ENCODE measurements at regions not wholly inside any gene's neighbourhood (a gene's known extent, or its start where the extent isn't known, plus 50 kb on each side); places are given as distances from the start of the nearest gene placed in this dataset.
"Not testable (repeated sequence)": the region's sequence is repeated elsewhere in the genome, so short reads cannot be mapped to it uniquely, and the experiment has no call there.

DNA sequence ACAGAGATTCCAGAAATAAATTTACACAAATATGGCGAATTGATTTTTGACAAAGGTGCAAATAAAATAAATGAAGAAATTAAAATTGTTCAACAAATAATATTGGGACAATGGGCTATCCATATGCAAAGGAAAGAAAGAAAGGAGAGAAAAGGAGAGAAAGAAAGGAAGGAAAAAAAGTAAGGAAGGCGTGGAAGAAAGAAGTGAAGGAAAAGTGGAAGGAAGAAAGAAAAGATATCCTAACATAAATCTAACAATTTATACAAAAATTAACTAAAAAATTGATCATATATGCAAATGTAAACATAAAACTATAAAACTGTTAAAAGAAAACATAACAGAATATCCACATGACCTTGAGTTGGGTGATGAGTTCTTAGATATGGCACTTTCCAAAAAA, 78.7 kb upstream of the ZNF184 start:
- no peaks in the 10 kb centered on the region for H3K36me3 ChIP-seq
- ATAC-seq = no peak
- no peaks in the 10 kb centered on the region for H3K4me1 ChIP-seq
- H3K27me3 ChIP-seq (ENCODE audit: low read depth) = peaks cover 100% of the 10 kb centered on the region
- TF ChIP-seq CTCF (IDR thresholded peaks at IDR 0.05) = no peak
- no peak for DNase-seq
- H3K9me3 ChIP-seq = no peaks in the 10 kb centered on the region
- H3K4me3 ChIP-seq = no peak overlapping the region
- intact Hi-C loops (cut with DNase I) = no loop called here
- no peak overlapping the region for H3K27ac ChIP-seq

DNA sequence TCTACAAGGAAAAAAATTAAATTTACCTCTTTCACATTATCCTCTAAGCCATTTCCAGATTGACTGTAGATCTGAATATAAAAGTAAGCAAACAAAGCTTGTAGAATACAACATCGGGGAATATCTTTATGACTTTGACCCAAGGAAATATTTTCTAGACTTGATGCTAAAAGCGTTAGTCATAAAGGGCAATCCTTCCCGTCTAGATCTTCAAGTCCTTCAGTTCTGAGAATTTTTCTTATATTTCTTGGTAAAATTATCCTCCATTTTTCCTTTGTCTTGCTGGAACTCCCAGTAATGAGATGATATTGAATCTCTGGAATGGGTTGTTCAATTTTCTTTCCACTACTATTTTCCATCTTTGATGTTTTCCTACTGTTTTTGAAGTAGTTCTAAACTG, 77.8 kb upstream of the ZNF184 start:
- ATAC-seq (no peak), DNase-seq (no peak)
- H3K27me3 ChIP-seq (ENCODE audit: low read depth) = peaks cover 100% of the 10 kb centered on the region
- TF ChIP-seq CTCF (IDR thresholded peaks at IDR 0.05) = no peak
- intact Hi-C loops (cut with DNase I) = no loop called here
- H3K4me3 ChIP-seq = no peak overlapping the region
- no peaks in the 10 kb centered on the region for H3K36me3 ChIP-seq
- no peak overlapping the region for H3K27ac ChIP-seq
- H3K9me3 ChIP-seq = no peaks in the 10 kb centered on the region
- no peaks in the 10 kb centered on the region for H3K4me1 ChIP-seq

- H3K27me3 ChIP-seq (ENCODE audit: low read depth) = peaks cover 100% of the 10 kb centered on the region
- H3K4me1 ChIP-seq; H3K36me3 ChIP-seq; H3K4me3 ChIP-seq; H3K27ac ChIP-seq; ATAC-seq; intact Hi-C loops (cut with DNase I); H3K9me3 ChIP-seq; DNase-seq: not testable (repeated sequence)
Observed at GRCh38 chr6:27549241-27549598, 76.3 kb upstream of the ZNF184 start.

DNA sequence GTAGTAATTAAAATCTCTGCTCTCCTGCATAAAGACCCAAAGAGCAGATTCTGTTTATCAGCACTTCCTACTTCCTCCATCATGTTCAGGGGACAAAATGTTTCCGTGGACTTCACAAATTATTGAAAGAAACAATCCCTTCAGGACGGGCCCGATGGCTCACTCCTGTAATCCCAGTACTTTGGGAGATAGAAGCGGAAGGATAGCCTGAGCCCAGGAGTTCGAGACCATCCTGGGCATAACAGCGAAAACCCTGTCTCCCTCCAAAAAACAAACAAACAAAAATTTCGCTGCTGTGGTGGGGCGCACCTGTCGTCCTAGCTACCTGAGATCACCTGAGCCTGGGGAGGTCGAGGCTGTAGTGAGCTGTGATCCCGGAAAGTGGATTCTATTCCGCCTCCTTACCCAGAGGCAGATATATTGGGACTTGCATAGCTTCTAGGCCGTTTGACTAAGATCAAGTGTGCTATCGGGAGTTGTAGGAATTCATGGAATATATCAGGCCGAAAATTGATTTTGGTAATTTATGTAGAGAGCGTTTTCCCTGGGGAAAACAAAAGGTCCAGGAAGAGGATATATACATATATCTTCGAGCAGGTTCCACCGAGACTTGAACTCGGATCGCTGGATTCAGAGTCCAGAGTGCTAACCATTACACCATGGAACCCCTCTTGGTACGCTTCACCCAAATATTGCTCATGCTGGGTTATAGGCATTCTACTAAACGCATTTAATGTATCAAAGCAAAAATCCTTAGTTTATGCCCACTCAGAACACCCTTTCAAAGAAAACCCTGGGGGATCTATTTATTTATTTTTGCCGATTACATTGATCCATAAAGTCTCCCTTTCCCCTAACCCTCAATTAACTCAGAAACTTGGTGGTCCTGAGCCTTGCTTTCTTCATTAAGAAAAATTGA, 74.5 kb upstream of the ZNF184 start:
- Histone ChIP-seq H3K27me3 (ENCODE audit: low read depth) (peaks cover 99% of the 10 kb centered on the region), H3K4me1 (no peaks in the 10 kb centered on the region), H3K27ac (no peak overlapping the region), H3K36me3 (no peaks in the 10 kb centered on the region), H3K9me3 (no peaks in the 10 kb centered on the region), H3K4me3 (no peak overlapping the region)
- DNase-seq (no peak), ATAC-seq (no peak)
- TF ChIP-seq CTCF (IDR thresholded peaks at IDR 0.05) = no peak
- intact Hi-C loops (cut with DNase I) = no loop called here

GRCh38 chr6:27546522-27546921, 73.6 kb upstream of the ZNF184 start:
- Histone ChIP-seq H3K36me3 (no peaks in the 10 kb centered on the region), H3K4me1 (no peaks in the 10 kb centered on the region), H3K4me3 (no peak overlapping the region), H3K9me3 (no peaks in the 10 kb centered on the region), H3K27ac (no peak overlapping the region), H3K27me3 (ENCODE audit: low read depth) (peaks cover 99% of the 10 kb centered on the region)
- ATAC-seq = no peak
- DNase-seq = no peak
- intact Hi-C loops (cut with DNase I) = no loop called here
- no peak for TF ChIP-seq CTCF (IDR thresholded peaks at IDR 0.05)

- intact Hi-C loops (cut with DNase I) = no loop called here
- Histone ChIP-seq H3K4me1 (no peaks in the 10 kb centered on the region), H3K27me3 (ENCODE audit: low read depth) (peaks cover 95% of the 10 kb centered on the region), H3K36me3 (no peaks in the 10 kb centered on the region), H3K27ac (no peak overlapping the region), H3K4me3 (no peak overlapping the region), H3K9me3 (no peaks in the 10 kb centered on the region)
- TF ChIP-seq CTCF (IDR thresholded peaks at IDR 0.05) = no peak
- ATAC-seq (no peak), DNase-seq (no peak)
Observed at GRCh38 chr6:27545271-27546046, 72.6 kb upstream of the ZNF184 start.
